NCI-H524 (cell line): ENCODE measurements at regions not wholly inside any gene's neighbourhood (a gene's known extent, or its start where the extent isn't known, plus 50 kb on each side); places are given as distances from the start of the nearest gene placed in this dataset.

Experiments
- DNase-seq, 2 experiments: peaks; one replicate each; lab custom pipeline; 2025; lab: John Stamatoyannopoulos, UW

GRCh38 chr5:174837919-174838902 is 113.8 kb downstream of the MSX2 start:
- DNase-seq, result peak; percentile 32 to 69

- no peak for DNase-seq
Measured at GRCh38 chr5:174834081-174834480, 109.7 kb downstream of the MSX2 start.

- no peak for DNase-seq
Measured at GRCh38 chr5:174832811-174833210, 108.4 kb downstream of the MSX2 start.

GRCh38 chr5:174832025-174832424 is 107.6 kb downstream of the MSX2 start:
- DNase-seq, result no peak

- DNase-seq, result no peak
Measured at GRCh38 chr5:174831031-174831660, 106.8 kb downstream of the MSX2 start.

GRCh38 chr5:174829511-174829864 is 105.1 kb downstream of the MSX2 start:
- no peak for DNase-seq

GRCh38 chr5:174828804-174829510 is 104.6 kb downstream of the MSX2 start:
- DNase-seq, result no peak

GRCh38 chr5:174827558-174827957 is 103.2 kb downstream of the MSX2 start:
- no peak for DNase-seq

- DNase-seq, result no peak
Measured at GRCh38 chr5:174825587-174825986, 101.2 kb downstream of the MSX2 start.

- DNase-seq, result no peak
Measured at GRCh38 chr5:174818430-174818829, 94.0 kb downstream of the MSX2 start.

GRCh38 chr5:174817610-174818009 is 93.2 kb downstream of the MSX2 start:
- DNase-seq, result no peak

GRCh38 chr5:174816858-174817257 is 92.5 kb downstream of the MSX2 start:
- DNase-seq, result no peak

GRCh38 chr5:174811438-174811837 is 87.1 kb downstream of the MSX2 start:
- DNase-seq, result no peak

GRCh38 chr5:174810796-174811195 is 86.4 kb downstream of the MSX2 start:
- no peak for DNase-seq

GRCh38 chr5:174807471-174807870 is 83.1 kb downstream of the MSX2 start:
- DNase-seq, result no peak

GRCh38 chr5:174806729-174807128 is 82.3 kb downstream of the MSX2 start:
- DNase-seq, result no peak

- no peak for DNase-seq
Measured at GRCh38 chr5:174801798-174802197, 77.4 kb downstream of the MSX2 start.

GRCh38 chr5:174800435-174800834 is 76.1 kb downstream of the MSX2 start:
- no peak for DNase-seq

GRCh38 chr5:174799121-174799520 is 74.7 kb downstream of the MSX2 start:
- DNase-seq, result peak in 1 of 2 experiments; percentile 4

GRCh38 chr5:174798551-174798951 is 74.2 kb downstream of the MSX2 start:
- no peak for DNase-seq

GRCh38 chr5:174796711-174797192 is 72.4 kb downstream of the MSX2 start:
- no peak for DNase-seq

GRCh38 chr5:174794931-174795672 is 70.7 kb downstream of the MSX2 start:
- DNase-seq, result no peak
